T-helper 2 cell (primary cell): ENCODE measurements at regions not wholly inside any gene's neighbourhood (a gene's known extent, or its start where the extent isn't known, plus 50 kb on each side); places are given as distances from the start of the nearest gene placed in this dataset.

Experiments used
- DNase-seq, 5 experiments: peaks; one replicate each; pipeline versions ENCODE4 v3.0.0 to v3.0.0-alpha.2; 2012 to 2022

DNA sequence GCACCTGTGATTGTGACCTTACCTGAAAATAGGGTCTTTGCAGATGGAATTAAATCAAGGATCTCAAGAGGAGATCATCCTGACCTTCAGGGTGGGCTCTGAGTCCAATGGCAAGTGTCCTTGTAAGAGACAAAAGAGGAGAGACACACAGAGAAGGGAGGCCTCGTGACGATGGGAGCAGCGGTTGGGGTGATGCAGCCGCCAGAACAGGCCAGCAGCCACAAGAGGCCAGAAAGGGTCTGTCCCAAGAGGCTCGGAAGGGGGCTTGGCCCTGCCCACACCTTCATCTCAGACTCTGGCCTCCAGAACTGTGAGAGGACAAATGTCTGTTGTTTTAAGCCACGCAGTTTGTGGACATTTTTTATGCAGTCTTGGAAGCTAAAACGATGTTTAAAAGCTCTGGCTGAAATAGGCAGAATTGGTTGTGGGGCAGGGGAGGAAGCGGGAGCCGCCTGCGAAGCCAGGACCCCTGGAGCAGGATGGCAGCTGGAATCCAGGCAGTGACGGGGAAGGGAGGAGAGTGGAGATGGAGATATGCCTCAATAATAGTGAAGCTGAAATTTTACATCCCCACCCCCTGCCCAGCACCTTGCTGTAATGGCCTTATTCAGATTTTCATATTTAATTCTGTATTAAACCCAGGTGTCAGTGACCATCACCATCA, 216.4 kb downstream of the ANKRD60 start:
- no peak for DNase-seq

DNA sequence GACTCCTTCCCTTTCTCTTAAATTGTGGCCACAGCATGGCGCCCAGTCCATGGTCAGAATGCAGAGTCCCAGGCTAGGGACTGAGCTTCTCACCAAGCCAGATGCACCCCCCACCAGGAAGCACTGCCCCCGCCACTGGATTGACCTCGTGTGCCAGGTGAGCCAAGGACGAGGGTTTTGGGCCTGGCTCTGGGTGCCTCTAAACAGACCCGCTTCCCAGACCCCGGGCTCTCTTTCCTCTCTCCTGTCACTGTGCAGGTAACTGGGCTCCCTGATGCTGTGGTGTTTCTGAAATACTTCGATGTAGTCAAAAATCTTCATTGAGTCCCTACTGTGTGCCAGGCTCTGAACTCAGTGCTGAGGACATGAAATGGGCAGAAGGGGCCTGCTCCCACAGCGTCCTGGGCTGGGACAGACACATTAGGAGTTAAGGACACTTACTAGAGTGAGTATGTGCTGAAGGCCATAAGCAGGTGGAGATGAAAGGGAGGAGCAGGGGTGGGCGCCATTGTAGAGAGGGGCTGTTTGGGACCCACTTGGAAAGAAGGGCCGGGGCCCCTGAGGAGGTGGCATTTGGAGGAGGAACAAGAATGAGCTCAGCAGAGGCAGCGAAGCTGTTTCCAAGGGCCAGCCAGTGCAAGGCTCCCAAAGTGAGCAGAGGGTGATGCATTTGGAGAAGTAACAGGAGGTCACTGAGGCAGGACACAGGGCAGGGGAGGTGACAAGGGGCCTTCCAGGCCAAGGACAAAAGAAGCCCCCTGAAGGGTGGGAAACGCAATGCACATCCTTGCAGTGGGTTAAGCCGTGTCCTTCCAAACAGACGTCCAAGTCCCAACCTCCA, 217.1 kb downstream of the ANKRD60 start:
- no peak for DNase-seq

DNA sequence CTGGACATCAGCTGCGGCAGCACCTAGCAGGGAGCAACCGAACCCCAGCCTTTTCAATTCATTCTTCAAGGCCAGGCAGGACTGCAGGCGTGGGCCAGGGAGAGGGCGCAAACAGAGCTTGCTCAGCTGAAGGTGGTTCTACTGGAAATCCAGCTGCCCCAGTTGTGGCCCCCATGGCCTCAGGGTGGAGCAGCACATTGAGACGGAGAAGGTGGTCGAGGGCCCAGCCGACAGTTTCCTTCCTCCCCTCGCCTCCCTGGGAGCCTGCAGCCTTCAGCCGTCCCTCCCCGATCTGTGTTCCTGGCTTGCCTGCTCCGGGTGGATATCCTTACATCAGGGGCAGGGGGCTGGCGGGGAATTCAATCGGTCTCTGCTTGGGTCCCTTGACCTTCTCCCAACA, 217.8 kb downstream of the ANKRD60 start:
- no peak for DNase-seq

DNA sequence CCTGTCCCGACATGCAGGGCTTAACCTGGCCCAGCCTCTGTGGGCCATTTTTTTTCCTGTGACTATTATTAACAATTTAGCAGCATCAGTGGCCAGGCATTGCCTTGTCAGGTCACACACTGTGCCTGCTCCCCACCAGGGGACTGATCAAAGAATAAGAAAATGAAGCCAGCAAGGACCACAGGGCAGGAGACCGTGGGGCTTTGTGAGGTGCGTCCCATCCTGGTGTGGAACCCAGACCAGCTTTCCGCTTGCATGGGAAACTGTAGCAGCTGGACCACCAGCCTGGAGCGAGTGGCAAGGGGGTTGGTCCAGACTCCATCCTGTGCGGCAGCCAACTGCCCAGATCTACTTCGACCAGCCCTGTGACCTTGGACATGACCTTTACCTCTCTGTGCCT, 218.3 kb downstream of the ANKRD60 start:
- DNase-seq = no peak

DNA sequence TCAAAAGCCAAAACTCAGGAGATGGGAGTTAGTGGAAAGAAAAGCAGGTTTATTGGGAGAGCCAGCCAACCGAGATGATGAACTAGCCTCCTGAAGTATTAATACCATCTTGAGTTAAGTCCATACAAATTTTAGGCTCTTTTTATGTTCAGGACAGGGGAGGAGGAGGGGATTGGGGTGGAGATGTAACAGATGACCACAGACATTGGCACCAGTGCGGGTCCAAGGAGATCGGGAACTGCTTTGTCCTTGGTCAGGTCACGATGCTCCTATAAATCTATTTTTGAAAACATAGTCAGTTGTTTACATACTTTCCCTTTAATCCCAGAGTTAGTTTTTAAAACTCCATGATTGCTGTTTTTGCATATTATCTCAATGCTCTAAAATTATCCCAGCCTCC, 219.6 kb downstream of the ANKRD60 start:
- no peak for DNase-seq

DNA sequence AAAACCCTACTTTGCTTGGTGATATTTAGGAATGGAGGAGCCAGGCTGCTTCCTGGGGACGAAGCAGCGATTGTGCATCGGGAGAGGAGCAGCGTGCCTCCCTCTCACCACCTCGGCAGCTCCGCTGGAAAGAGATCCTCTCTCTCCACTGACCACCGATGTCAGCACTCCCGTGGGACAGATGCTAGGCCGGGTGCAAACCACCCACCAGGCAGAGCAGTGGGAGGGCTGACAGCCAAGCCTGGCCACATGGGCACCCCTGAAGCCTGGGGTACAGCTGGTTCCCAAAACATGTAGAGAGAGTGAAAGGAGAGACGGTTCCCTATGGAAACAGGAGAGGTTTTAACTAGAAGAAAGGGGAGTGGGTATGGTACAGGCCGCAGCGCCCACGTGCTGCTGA, 220.0 kb downstream of the ANKRD60 start:
- DNase-seq = no peak

DNA sequence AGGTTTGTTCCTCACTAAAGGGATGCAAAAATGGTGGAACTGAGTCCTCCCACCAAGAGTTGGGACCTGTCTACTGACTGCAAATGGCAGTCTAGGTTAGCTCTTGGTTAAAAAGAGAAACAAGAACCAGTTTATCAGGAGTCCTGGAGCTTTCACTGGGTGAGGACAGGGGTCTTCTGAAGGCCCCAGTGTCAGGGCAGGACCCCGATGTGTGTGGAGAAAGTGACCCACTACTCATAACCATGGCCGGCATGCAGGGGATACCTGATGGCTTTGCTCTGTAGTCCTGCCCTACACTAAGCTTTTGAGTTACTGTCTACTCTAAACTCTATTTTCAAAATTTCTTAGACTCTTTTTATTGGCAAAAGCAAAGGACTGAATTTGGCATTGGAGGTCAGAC, 220.5 kb downstream of the ANKRD60 start:
- no peak for DNase-seq

DNA sequence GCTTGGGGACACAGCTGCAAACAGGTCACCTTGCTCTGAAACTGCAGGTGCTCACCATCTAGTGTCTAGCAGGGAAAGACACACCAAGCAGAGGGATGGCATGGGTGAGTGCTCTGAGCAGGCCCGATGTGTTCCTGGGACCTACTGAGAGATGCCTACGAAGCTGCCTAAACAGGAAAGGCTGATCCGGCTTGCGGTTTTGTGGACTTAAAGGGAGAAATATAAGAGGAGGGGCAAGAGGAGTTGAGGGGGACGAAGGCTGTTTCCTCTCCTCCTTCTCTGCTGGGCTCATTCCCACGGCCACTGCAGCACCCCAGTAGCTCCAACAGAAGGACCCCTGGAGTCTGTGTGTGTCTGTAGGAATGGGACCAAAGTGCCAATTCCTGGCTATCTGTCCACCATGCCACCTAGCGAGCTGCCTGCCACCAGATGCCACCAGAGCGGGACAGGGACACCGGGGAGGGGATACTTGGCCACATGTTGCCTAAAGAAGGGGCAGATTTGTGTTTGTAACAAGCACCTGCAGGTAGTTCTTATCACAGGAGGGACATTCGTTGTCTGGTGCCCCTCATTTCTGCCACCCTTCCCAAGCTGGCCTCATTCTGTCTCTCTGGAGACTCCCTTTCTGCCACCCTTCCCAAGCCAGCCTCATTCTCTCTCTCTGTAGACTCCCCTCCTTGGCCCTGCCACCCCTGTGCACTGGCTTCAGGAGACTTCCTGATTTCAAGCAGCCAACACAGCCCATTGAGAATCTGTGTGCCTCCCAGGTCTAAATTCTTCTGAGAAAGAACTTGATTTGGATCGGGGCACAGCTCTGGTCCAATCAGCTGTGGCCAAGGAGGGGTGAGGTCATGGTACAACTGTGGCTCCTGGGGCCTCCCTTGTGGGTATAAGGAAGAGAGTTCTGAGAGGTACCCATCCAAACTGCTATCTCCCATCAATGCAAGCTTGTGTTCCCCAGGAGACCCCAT, 221.8 kb downstream of the ANKRD60 start:
- DNase-seq = no peak

DNA sequence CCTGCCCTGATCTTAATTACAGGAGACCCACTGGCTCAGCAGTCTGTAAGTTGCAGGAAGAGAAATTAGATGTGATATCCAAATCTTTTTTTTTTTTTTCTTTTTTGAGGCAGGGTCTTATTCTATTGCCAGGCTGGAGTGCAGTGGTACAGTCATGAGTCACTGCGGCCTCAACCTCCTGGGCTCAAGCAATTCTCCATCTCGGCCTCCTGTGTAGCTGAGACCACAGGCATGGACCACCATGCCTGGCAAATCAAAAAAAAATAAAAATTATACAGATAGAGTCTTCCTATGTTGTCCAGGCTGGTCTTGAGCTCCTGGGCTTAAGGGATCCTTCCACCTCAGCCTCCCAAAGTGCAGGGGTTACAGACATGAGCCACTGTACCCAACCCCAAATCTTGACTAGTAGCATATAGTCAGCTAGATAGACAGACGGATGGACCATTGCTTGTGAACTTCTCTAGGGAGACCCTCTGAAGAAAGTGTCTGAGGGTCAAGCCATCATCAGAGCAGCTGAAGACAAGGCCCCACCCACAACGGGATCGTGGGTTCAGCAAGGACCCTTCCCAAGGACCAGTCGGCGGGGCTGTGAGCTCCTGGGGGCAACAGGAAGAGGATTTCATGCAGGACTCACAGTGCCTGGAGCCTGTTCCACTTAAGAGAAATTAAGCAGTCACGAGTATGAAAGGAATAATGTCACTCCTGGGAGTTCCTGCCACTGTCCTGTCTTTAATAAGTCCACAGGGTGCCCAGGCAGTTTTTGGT, 222.7 kb downstream of the ANKRD60 start:
- DNase-seq = no peak

DNA sequence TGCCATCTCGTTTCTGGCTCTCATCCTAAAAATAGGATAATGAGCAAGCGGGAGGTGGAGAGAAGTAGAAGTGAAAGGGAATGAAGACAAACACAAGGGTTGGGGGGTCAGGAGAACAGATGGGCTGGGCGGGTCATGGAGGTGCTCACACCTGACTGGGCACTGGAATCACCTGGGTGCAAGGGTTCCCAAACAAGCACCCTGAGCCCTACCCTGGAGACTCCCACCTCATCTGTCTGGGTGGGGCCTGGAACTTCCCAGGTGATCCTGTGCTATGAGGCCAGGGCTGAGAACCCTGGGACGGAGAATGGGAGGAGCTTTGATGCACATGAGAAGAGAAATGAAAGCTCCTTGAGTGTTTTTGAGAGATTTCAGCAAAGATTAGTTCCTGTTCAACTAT, 223.6 kb downstream of the ANKRD60 start:
- no peak for DNase-seq

DNA sequence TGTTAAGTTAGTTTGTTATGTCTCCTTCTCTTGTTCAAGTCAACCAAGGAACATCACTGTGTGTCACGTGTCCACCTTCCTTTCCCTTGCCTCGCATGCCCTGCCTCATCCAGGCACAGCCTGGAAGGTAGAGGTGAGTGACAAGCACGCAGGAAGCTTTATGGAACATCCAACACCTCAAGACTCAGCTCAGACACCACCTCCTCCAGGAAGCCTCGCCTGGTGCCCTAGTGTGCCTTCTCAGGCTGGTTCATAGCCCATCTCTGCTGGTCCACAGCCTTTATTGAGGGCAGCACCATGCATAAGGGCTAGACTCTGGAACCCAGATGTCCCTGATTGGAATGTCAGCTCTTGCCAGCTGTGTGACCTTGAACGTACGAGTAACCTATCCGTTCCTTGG, 224.3 kb downstream of the ANKRD60 start:
- no peak for DNase-seq

DNA sequence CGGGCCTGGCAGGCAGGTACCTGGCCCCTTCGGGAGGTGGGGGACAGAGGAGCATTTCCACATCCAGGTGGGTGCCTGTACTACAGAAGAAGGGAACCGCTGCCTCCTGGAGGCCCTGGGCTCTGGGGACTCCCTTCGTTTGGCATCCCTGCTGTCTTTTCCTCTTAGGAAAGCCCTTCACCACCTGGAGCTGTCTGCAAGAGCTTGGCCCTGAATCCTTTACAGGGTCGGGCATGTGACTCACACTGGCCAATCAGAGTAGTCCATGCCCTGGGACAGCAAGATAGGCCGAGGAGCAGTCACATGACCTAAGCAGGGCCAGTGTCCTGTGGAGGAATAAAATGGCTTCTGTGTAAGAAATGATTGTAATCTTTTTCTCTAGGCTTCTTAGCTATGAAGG, 224.9 kb downstream of the ANKRD60 start:
- no peak for DNase-seq

DNA sequence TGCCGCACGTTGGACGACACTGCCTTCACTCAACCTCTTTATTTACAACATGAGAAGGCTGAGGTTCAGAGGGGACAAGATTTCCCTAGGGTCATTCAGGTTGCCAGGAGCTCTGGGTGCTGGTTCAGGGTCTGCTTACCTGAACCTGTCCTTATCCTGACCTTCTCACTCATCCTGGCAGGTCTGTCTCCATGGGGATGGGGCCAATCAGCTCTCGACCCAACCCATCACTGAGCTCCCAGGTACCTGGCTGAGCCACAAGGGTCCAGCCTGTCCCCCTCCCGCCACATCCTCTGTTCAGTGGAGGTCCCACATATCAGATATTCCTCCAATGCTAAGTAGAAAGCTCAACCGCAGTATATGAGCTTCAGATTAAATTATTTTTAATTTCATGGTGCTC, 225.6 kb downstream of the ANKRD60 start:
- DNase-seq = no peak

DNA sequence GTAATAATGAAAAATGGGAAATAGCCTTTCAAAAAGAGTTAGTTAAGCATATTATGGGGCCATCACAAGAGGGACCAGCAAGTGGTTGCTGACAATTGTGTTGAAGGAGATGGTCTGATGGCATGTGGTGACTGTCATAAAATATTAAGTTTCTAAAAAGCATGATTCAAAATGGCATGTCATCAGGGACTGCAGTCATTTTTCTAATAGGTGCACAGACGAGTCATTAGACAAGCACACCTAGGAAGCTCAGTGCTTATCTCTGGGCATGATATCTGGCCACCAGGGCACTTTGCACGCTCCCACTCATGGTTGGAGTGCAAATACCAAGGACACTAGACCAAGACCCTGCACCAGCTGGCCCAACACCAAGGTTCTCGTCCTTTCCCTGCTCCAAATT, 226.5 kb downstream of the ANKRD60 start:
- no peak for DNase-seq

DNA sequence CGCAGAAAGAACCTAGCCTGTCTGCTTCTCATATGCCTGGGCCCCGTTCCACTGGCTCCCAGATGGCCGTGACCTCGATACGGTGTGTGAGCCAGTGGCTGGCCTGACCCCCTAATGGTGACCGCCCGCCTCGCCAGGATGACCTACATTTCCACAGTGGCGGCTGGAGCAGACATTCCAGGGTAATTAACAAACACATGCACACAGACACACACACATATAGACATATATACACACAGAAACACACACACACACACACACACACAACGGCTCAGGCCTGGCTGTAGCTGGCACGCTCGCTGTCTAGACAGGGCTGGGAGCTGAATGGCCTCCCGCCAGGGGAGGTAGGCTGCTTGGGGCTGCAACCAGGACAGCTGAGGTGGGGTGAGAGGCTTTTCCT, 227.1 kb downstream of the ANKRD60 start:
- no peak for DNase-seq

DNA sequence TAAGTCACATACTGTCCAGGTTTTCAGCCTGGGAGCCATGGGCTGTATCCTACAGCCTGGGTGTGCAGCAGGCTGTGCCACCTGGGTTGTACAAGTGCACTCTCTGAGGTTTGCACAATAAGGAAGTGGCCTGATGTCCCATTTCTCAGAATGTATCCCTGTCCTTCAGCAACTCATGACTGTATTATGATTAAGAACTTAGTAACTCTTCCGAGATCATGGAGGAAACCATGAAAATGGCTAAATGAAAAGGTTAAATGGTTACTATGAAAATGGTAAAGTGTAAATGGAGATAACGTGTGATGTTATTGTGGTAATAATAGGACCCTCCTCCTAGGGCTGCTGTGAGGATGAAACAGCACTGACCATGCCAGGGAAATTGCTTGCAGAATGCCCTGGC, 227.6 kb downstream of the ANKRD60 start:
- DNase-seq = no peak

DNA sequence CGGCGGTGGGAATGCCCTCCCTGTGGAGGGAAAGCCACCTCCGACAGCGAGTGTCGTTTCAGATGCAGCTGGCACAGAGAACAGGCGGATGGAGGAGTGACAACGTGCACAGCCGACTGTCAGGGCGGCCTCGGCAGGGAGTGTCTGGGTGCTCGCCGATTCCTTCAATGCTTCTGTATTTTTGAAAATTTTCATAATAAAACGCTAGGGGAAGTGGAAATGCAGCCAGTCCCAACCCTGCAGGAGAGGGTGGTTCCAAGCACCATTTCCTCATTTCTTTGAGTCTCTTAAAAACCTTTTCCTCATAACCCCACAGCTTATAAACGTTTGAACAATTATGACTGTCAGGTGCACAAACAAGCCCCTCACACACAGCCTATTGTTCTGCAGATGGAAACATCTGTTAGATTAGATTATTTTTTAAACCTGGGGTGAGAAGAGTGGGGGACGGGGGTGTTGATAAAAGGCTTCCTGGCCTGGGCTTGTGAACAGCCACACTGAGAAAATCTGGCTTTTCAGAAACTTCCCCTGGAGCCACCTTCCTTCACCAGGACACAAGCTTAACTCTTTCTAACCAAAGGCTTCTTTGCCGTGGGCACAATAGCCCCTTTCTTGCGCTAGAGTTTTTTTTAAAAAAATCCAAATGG, 228.9 kb downstream of the ANKRD60 start:
- DNase-seq = no peak

DNA sequence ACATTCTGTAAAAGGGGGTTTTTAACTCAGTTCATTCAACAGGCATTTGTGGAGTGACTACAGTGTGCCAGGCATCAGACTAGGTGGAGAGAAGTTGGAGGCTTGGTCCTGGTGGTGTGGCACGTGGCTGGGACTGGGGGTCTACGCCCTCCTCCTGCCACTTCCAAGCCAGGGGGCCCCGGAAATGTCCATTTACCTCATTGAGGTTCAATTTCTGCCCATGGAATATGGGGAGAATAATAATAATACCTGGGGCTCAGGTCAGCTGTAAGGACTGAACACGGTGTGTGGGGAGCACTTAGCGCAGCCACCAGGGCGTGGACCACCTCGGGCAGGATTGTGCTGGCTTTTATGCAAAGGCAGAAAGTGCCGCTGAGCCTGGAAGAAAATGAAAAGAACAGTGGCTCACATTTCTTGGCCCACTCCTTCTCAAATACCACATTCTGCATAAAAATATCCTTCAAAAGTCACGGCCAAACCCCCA, 229.4 kb downstream of the ANKRD60 start:
- no peak for DNase-seq

DNA sequence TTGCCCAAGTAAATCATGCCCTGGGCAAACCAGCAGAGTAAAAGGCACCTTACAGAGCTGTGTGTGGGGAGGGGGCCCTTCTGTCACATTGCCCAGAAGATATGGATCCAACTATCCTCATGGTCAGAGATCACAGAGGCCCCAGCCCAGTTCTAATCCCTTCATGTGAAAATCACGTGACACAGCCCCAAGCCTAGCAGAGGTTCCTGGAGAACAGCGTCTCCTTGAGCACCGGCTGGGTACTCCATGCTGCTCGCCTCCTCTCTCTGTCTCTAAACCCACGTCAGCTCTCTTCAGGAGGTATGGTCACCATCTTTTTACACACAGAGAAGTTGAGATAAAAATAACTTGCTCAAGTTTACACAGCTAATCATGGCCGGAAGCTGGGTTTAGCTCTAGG, 230.2 kb downstream of the ANKRD60 start:
- DNase-seq = no peak

DNA sequence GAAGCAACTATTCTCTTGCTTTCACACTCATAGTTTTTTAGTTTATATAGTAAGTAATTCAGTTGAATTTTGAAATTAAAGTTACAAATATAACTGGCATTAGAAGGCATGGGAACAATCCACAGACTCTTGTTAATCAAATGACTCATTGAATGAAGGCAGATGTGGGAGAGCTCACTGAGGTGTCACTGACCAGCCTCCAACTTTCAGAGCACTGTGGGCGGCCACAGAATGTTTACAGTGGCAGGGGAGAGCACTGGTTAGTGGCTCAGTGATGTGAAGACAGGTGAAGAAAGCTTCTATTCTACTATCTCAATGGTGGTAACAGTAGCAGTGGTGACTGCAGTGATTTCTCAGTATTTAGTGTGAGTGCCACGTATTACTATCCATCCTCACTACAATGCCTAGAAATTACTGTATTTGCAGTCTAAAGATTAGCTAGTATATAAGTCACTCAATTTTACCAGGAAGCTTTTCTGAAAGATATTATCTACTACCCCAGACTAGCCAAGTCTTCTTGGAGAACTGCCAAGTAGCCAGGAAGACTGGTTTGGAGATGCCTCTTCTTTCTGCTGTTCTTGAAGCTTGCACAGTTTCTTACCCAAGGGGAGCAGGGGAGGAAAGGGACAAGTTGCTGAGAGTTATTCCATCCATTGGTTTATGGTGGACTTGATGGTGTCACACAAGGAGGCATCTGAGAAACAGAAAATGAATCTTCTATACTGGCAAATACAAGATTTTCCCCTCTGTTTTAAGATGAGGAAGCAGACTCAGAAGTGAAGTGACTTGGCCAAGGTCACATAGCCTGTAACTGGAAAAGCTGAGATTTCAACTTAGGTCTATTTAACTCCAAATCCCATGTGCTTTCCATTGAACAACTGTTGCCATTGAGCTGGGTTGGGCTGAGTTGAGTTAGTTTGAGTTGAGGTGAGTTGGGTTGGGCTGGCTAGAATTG, 231.2 kb downstream of the ANKRD60 start:
- no peak for DNase-seq

DNA sequence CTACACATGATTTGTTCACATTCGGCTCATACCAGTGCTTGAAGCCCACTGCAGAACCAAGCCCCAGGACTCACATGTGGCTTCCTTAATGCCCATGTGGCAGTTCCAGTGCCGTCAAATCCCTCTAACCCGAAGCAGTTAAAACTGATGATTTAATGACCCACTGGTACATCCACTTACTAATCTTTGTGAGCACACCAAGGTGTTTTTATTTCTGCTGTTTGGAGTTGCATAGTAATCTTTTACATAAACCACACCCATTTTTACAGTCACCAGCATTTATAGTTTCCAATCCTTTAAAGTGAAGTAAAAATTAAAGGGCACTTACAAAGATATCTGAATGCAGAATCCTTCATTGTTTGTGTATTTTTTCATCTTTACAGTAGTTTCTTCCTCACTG, 232.0 kb downstream of the ANKRD60 start:
- no peak for DNase-seq
